ENCODE measurements at regions not wholly inside any gene's neighbourhood (a gene's known extent, or its start where the extent isn't known, plus 50 kb on each side); places are given as distances from the start of the nearest gene placed in this dataset.

DNA sequence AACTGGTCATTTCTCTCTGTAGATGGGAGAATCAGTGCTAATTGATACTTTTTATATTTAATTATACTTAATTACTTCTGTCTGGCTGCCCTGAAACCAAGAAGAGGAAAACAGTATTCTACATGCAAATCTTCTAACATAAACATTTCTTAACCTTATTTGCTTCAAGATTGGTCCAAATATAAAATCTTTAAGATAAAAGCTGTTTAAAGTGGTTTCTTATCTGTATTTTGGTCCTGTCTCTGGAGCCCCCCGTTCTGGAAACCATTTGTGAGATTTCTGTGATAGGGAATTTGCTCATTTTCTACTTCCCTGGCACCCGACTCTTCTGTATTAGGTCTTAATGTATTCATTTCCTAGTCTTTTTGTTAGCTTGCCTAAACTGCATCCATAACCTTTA is 168.6 kb downstream of the RNF144B start:
- Histone ChIP-seq H3K4me3 (ENCODE audit: low read depth, low read length) (no peak overlapping the region), H3K79me2 (ENCODE audit: control insufficient read depth, insufficient read depth, low read length, unreplicated experiment) (no peaks in the 10 kb centered on the region)

DNA sequence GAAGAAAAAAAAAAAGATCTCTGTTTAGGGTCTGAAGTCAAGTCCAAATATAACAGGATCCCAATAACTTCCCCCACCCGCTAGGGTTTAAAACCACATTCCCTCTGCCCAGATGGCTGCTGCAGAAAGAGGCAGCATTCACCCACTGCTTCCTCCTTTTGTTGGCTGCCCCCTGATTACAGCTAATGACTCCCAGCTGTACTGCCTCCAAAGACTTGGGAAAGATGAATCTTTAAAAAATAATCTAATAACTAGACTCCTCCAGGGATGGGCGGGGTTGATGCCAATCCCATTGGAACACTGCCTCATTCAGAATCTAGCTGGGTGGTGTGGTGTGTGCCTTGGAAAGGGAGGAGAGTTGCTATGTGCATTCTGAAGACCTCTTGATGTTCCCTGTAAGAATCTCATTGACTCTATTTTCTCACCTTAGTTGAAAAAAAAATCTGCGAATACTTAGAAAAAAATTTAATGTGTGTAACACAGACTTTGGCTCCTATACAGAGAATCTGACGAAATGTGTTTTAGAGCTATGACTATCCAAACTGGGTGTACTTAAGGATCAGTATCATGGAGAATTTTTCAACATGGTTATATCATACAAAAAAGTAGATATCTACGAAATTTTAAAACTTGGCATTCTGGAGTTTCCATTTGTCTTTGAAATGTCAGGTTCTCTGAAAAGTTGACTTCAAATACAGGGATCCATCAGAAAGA is 174.0 kb downstream of the RNF144B start:
- Histone ChIP-seq H2AFZ (ENCODE audit: low read length, unreplicated experiment) (no peak overlapping the region), H3K4me1 (ENCODE audit: control insufficient read depth, insufficient read depth, low read length, unreplicated experiment) (no peaks in the 10 kb centered on the region), H3K27ac (ENCODE audit: low read depth, low read length) (no peak overlapping the region), H3K27me3 (ENCODE audit: insufficient read depth, low read length) (peaks cover 22% of the 10 kb centered on the region; the same call in 1 of the 2 replicates), H3K79me2 (ENCODE audit: control insufficient read depth, insufficient read depth, low read length, unreplicated experiment) (no peaks in the 10 kb centered on the region), H3K4me3 (ENCODE audit: low read depth, low read length) (no peak overlapping the region), H3K36me3 (ENCODE audit: insufficient read depth, low read length) (no peaks in the 10 kb centered on the region)

More for the DNA sequence above, 168.6 kb downstream of the RNF144B start:
- peaks cover 3% of the 10 kb centered on the region for H3K4me1 ChIP-seq (ENCODE audit: control insufficient read depth, insufficient read depth, low read length, unreplicated experiment)
- peaks cover 15% of the 10 kb centered on the region for H3K27me3 ChIP-seq (ENCODE audit: insufficient read depth, low read length)
- H3K36me3 ChIP-seq (ENCODE audit: insufficient read depth, low read length), result no peaks in the 10 kb centered on the region
- no peak overlapping the region for H2AFZ ChIP-seq (ENCODE audit: low read length, unreplicated experiment)
- no peak overlapping the region for H3K27ac ChIP-seq (ENCODE audit: low read depth, low read length)

DNA sequence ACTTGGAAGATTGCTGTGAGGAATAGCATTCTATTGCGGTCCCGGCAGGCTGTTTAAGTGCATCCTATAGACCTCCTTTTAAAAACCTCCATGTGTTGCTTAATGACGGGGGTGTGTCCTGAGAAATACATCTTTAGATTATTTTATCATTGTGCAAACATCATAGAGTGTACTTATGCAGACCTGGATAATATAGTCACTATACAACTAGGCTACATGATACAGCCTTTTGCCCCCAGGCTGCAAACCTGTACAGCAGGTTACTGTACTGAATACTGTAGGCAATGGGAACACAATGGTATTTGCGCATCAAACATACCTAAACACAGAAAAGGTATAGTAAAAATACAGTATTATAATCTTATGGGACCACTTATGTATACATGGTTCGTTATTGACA is 175.6 kb downstream of the RNF144B start:
- Histone ChIP-seq H3K4me1 (ENCODE audit: control insufficient read depth, insufficient read depth, low read length, unreplicated experiment) (no peaks in the 10 kb centered on the region), H3K27ac (ENCODE audit: low read depth, low read length) (no peak overlapping the region), H2AFZ (ENCODE audit: low read length, unreplicated experiment) (no peak overlapping the region), H3K36me3 (ENCODE audit: insufficient read depth, low read length) (no peaks in the 10 kb centered on the region), H3K4me3 (ENCODE audit: low read depth, low read length) (no peak overlapping the region), H3K79me2 (ENCODE audit: control insufficient read depth, insufficient read depth, low read length, unreplicated experiment) (no peaks in the 10 kb centered on the region), H3K27me3 (ENCODE audit: insufficient read depth, low read length) (peaks cover 17% of the 10 kb centered on the region; the same call in 1 of the 2 replicates)

- Histone ChIP-seq H3K4me3 (ENCODE audit: low read depth, low read length) (no peak overlapping the region), H3K27ac (ENCODE audit: low read depth, low read length) (no peak overlapping the region), H3K27me3 (ENCODE audit: insufficient read depth, low read length) (peaks cover 17% of the 10 kb centered on the region; the same call in 1 of the 2 replicates), H2AFZ (ENCODE audit: low read length, unreplicated experiment) (no peak overlapping the region), H3K79me2 (ENCODE audit: control insufficient read depth, insufficient read depth, low read length, unreplicated experiment) (no peaks in the 10 kb centered on the region), H3K4me1 (ENCODE audit: control insufficient read depth, insufficient read depth, low read length, unreplicated experiment) (no peaks in the 10 kb centered on the region), H3K36me3 (ENCODE audit: insufficient read depth, low read length) (no peaks in the 10 kb centered on the region)
These were observed 177.6 kb downstream of the RNF144B start for GRCh38 chr6:18564775-18565174.

DNA sequence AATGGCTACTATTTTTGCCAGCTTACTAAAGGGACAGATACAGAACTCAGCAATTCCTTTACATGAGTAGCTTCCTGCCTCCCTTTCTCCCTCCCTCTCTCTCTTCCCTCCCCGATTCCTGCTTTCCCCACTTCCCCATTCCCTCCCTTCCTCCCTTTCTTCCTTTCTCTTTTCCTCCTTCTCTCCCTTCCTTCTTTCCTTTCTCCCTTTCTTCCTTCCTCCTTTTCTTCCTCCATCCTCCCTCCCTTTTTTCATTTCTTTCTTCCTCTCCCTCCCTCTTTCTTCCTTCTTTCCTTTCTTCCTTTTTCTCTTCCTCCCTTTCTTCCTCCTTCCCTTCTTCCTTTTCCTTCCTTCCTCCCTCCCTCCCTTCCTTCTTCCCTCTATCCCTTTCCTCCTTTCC is 178.1 kb downstream of the RNF144B start:
- Histone ChIP-seq H3K79me2 (ENCODE audit: control insufficient read depth, insufficient read depth, low read length, unreplicated experiment) (no peaks in the 10 kb centered on the region), H3K36me3 (ENCODE audit: insufficient read depth, low read length) (no peaks in the 10 kb centered on the region), H3K4me1 (ENCODE audit: control insufficient read depth, insufficient read depth, low read length, unreplicated experiment) (no peaks in the 10 kb centered on the region), H3K27ac (ENCODE audit: low read depth, low read length) (no peak overlapping the region), H2AFZ (ENCODE audit: low read length, unreplicated experiment) (no peak overlapping the region), H3K4me3 (ENCODE audit: low read depth, low read length) (no peak overlapping the region), H3K27me3 (ENCODE audit: insufficient read depth, low read length) (peaks cover 17% of the 10 kb centered on the region; the same call in 1 of the 2 replicates)

GRCh38 chr6:18567380-18567779 is 180.2 kb downstream of the RNF144B start:
- Histone ChIP-seq H3K27me3 (ENCODE audit: insufficient read depth, low read length) (peaks cover 12% of the 10 kb centered on the region; the same call in 1 of the 2 replicates), H3K79me2 (ENCODE audit: control insufficient read depth, insufficient read depth, low read length, unreplicated experiment) (no peaks in the 10 kb centered on the region), H3K36me3 (ENCODE audit: insufficient read depth, low read length) (no peaks in the 10 kb centered on the region), H3K4me1 (ENCODE audit: control insufficient read depth, insufficient read depth, low read length, unreplicated experiment) (no peaks in the 10 kb centered on the region), H3K4me3 (ENCODE audit: low read depth, low read length) (no peak overlapping the region), H2AFZ (ENCODE audit: low read length, unreplicated experiment) (no peak overlapping the region), H3K27ac (ENCODE audit: low read depth, low read length) (no peak overlapping the region)

DNA sequence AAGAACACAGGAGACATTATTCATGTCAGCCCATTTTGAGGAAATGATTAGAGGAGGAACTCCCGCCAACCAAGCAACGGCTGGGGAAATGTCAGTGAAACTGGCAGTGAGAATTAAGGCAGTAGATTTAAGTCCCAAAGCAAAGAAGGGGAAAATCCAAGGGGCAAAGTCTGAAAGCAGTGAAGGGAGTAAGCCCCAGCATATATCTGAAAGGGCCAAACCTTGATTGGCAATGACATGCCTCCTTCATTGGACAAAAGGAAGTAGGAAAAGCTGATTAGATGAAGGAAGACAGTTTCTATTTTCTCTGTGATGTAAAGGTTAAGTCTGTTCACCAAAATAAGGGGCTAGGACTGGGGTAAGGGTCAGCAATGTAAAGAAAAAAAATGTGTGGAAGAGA is 190.3 kb downstream of the RNF144B start:
- Histone ChIP-seq H3K4me3 (ENCODE audit: low read depth, low read length) (no peak overlapping the region), H2AFZ (ENCODE audit: low read length, unreplicated experiment) (no peak overlapping the region), H3K36me3 (ENCODE audit: insufficient read depth, low read length) (no peaks in the 10 kb centered on the region), H3K79me2 (ENCODE audit: control insufficient read depth, insufficient read depth, low read length, unreplicated experiment) (no peaks in the 10 kb centered on the region), H3K27me3 (ENCODE audit: insufficient read depth, low read length) (no peaks in the 10 kb centered on the region; the same call in none of the 2 replicates), H3K4me1 (ENCODE audit: control insufficient read depth, insufficient read depth, low read length, unreplicated experiment) (no peaks in the 10 kb centered on the region), H3K27ac (ENCODE audit: low read depth, low read length) (no peak overlapping the region)

GRCh38 chr6:18579166-18579565 is 192.0 kb downstream of the RNF144B start:
- H3K27me3 ChIP-seq (ENCODE audit: insufficient read depth, low read length), result no peaks in the 10 kb centered on the region; the same call in none of the 2 replicates
- H3K27ac ChIP-seq (ENCODE audit: low read depth, low read length), result no peak overlapping the region
- no peak overlapping the region for H3K4me3 ChIP-seq (ENCODE audit: low read depth, low read length)
- no peak overlapping the region for H2AFZ ChIP-seq (ENCODE audit: low read length, unreplicated experiment)
- H3K36me3 ChIP-seq (ENCODE audit: insufficient read depth, low read length), result no peaks in the 10 kb centered on the region
- H3K79me2 ChIP-seq (ENCODE audit: control insufficient read depth, insufficient read depth, low read length, unreplicated experiment), result no peaks in the 10 kb centered on the region
- no peaks in the 10 kb centered on the region for H3K4me1 ChIP-seq (ENCODE audit: control insufficient read depth, insufficient read depth, low read length, unreplicated experiment)

- H3K36me3 ChIP-seq (ENCODE audit: insufficient read depth, low read length), result no peaks in the 10 kb centered on the region
- no peak overlapping the region for H3K27ac ChIP-seq (ENCODE audit: low read depth, low read length)
- no peaks in the 10 kb centered on the region; the same call in none of the 2 replicates for H3K27me3 ChIP-seq (ENCODE audit: insufficient read depth, low read length)
- H3K79me2 ChIP-seq (ENCODE audit: control insufficient read depth, insufficient read depth, low read length, unreplicated experiment), result no peaks in the 10 kb centered on the region
- no peak overlapping the region for H3K4me3 ChIP-seq (ENCODE audit: low read depth, low read length)
- no peak overlapping the region for H2AFZ ChIP-seq (ENCODE audit: low read length, unreplicated experiment)
- H3K4me1 ChIP-seq (ENCODE audit: control insufficient read depth, insufficient read depth, low read length, unreplicated experiment), result peaks cover 2% of the 10 kb centered on the region
These were observed 192.7 kb downstream of the RNF144B start for GRCh38 chr6:18579869-18580268.

DNA sequence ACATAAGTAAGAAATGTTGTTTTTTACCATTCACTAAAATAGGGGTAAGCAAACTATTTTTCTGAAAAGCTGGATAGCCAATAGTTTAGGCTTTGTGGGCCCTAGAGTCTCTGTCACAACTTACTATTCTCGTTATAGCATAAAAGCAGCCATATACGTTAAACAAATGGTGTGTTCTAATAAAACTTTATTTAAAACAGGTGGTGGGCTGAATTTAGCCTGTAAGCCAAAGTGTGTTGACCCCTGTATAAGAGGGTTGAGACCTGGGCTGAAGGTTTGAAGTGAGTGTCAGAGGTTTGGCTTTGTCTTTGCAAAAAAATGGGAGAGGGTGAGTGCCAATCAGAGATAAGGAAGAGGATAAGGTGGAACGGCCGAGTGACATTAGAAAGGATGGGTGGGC is 197.2 kb downstream of the RNF144B start:
- H3K27me3 ChIP-seq (ENCODE audit: insufficient read depth, low read length), result no peaks in the 10 kb centered on the region
- H3K36me3 ChIP-seq (ENCODE audit: insufficient read depth, low read length), result no peaks in the 10 kb centered on the region
- peaks cover 9% of the 10 kb centered on the region for H3K4me1 ChIP-seq (ENCODE audit: control insufficient read depth, insufficient read depth, low read length, unreplicated experiment)
- H2AFZ ChIP-seq (ENCODE audit: low read length, unreplicated experiment), result no peak overlapping the region
- H3K27ac ChIP-seq (ENCODE audit: low read depth, low read length), result no peak overlapping the region
- H3K79me2 ChIP-seq (ENCODE audit: control insufficient read depth, insufficient read depth, low read length, unreplicated experiment), result no peaks in the 10 kb centered on the region
- no peak overlapping the region for H3K4me3 ChIP-seq (ENCODE audit: low read depth, low read length)

DNA sequence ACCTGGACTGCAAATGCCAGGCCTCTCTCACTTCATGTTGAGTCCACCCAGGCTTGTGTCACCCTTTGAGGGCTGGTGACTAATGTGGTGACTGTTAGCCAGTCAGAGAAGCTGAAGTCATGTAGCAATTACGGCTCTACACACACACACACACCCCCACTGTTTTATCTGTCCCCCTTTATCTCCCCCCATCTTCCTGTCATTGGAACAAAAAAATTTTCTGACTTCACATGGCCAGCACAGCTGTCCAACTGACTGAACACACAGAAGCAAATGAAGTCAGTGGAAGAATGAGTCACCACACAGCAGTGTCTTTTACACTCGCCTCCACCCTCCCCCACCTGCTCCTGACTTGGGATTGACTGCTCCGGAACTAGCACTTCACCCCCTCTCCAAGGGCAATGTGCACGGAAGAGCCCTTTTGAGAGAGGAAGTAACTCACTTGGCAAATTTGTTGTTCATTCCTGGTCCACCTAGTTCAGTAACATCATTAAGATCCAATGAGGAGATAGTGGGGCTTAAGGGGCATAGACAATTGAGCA is 198.0 kb downstream of the RNF144B start:
- Histone ChIP-seq H3K27ac (ENCODE audit: low read depth, low read length) (no peak overlapping the region), H3K4me1 (ENCODE audit: control insufficient read depth, insufficient read depth, low read length, unreplicated experiment) (peaks cover 9% of the 10 kb centered on the region), H3K79me2 (ENCODE audit: control insufficient read depth, insufficient read depth, low read length, unreplicated experiment) (no peaks in the 10 kb centered on the region), H3K36me3 (ENCODE audit: insufficient read depth, low read length) (no peaks in the 10 kb centered on the region), H3K4me3 (ENCODE audit: low read depth, low read length) (no peak overlapping the region), H2AFZ (ENCODE audit: low read length, unreplicated experiment) (no peak overlapping the region), H3K27me3 (ENCODE audit: insufficient read depth, low read length) (no peaks in the 10 kb centered on the region)
